ENCODE measurements at regions not wholly inside any gene's neighbourhood (a gene's known extent, or its start where the extent isn't known, plus 50 kb on each side); places are given as distances from the start of the nearest gene placed in this dataset.

DNA sequence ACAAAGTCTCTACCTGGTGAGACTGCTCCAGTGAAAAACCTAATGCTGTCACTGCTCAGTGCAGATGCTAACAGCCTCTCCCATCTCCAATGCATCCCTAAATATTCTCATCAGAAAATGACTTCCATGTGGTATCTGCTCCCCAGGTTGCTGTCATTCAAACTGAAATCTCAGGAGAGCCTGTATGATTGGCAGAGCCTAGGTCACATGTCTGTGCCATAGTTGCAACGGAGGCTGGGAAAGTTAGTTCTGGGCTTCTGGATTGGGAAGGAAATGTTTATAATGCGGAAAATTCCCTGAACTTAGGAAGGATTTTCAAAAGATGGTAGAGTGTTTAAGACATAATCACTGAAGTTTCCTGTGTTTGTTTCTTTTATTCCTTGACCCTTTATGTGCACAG lies 206.4 kb upstream of the ZKSCAN2 start:
- CTCF ChIA-PET, result no interaction called here

More for the DNA sequence above, 206.4 kb upstream of the ZKSCAN2 start:
- POLR2A ChIA-PET, result no interaction called here
- no peaks in the 10 kb centered on the region for H3K9me3 ChIP-seq
- no peaks in the 10 kb centered on the region for H3K9me2 ChIP-seq
- TF ChIP-seq POLR2AphosphoS5 (IDR thresholded peaks at IDR 0.05; ENCODE audit: low read depth, low read length) (no peak), SIN3A (IDR thresholded peaks at IDR 0.05; ENCODE audit: borderline replicate concordance, low read depth, low read length) (no peak), CHD2 (IDR thresholded peaks at IDR 0.05; ENCODE audit: low read length, partially characterized antibody) (no peak), RXRA (IDR thresholded peaks at IDR 0.05; ENCODE audit: borderline replicate concordance, low read depth) (no peak), FOXM1 (IDR thresholded peaks at IDR 0.05; ENCODE audit: low read depth) (no peak), SMC3 (IDR thresholded peaks at IDR 0.05; ENCODE audit: low read depth, low read length) (no peak), GATA2 (CRISPR knock-in tag; IDR thresholded peaks at IDR 0.05) (no peak), GABPA (IDR thresholded peaks at IDR 0.05; ENCODE audit: low read depth) (no peak), EZH2phosphoT487 (IDR thresholded peaks at IDR 0.05; ENCODE audit: borderline replicate concordance, low read depth) (no peak), MXI1 (IDR thresholded peaks at IDR 0.05; ENCODE audit: low read depth, low read length) (no peak), REST (IDR thresholded peaks at IDR 0.05; ENCODE audit: low read depth, low read length) (no peak)
- TF ChIP-seq, protein P1, sequence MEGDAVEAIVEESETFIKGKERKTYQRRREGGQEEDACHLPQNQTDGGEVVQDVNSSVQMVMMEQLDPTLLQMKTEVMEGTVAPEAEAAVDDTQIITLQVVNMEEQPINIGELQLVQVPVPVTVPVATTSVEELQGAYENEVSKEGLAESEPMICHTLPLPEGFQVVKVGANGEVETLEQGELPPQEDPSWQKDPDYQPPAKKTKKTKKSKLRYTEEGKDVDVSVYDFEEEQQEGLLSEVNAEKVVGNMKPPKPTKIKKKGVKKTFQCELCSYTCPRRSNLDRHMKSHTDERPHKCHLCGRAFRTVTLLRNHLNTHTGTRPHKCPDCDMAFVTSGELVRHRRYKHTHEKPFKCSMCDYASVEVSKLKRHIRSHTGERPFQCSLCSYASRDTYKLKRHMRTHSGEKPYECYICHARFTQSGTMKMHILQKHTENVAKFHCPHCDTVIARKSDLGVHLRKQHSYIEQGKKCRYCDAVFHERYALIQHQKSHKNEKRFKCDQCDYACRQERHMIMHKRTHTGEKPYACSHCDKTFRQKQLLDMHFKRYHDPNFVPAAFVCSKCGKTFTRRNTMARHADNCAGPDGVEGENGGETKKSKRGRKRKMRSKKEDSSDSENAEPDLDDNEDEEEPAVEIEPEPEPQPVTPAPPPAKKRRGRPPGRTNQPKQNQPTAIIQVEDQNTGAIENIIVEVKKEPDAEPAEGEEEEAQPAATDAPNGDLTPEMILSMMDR (IDR thresholded peaks at IDR 0.05), result no peak
- H3K4me1 ChIP-seq (ENCODE audit: control insufficient read depth in 1 of 2, insufficient read depth in 2 of 2, low read depth in 1 of 2, low read length in 1 of 2), result no peaks in the 10 kb centered on the region
- H4K20me1 ChIP-seq (ENCODE audit: insufficient read depth), result no peaks in the 10 kb centered on the region
- no peak overlapping the region for H3K4me2 ChIP-seq
- no peak overlapping the region for H2AFZ ChIP-seq (ENCODE audit: low read depth)
- H3F3A ChIP-seq (replicated peaks; ENCODE audit: insufficient read depth), result no peaks in the 10 kb centered on the region
- H3K27me3 ChIP-seq (ENCODE audit: insufficient read depth), result no peaks in the 10 kb centered on the region
- no peaks in the 10 kb centered on the region for H3K79me2 ChIP-seq (ENCODE audit: insufficient read depth)
- H3K36me3 ChIP-seq (replicated peaks in 1 of 2; ENCODE audit: control insufficient read depth in 1 of 2, insufficient read depth in 2 of 2, low read length in 1 of 2), result no peaks in the 10 kb centered on the region
- no peak overlapping the region for H3K9ac ChIP-seq
- WGBS (ENCODE audit: low lambda C conversion rate), result 23% methylated on average over 2 of the region's 2 CpGs
- H3K4me3 ChIP-seq (ENCODE audit: low read depth in 2 of 2, low read length in 1 of 2), result no peak overlapping the region
- no peak overlapping the region for H3K27ac ChIP-seq (ENCODE audit: low read depth in 2 of 2, low read length in 1 of 2)
- DNase-seq, result no peak

All from SK-N-SH (cell line).